ENCODE measurements at regions not wholly inside any gene's neighbourhood (a gene's known extent, or its start where the extent isn't known, plus 50 kb on each side); places are given as distances from the start of the nearest gene placed in this dataset.

DNA sequence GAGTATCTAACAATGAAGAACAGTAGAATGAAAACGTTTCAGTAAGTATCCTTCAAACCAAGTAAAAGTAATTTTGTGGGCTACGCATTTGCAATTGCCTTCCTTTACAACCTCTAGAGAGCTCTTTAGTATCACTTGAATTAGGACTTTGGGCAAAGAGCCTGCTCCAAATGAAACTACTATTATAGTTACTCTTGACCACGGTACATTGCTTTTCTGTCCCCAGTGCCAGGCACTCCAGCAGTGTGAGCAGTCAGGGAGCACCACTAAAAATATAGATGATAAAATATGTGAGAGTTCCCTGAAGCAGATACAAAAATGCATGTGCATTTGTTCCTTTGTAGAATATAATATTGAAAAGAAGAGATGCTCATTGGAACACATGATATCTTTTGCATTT is 450.1 kb upstream of the MANEA start:
- H3K4me3 ChIP-seq = no peak overlapping the region
- no peaks in the 10 kb centered on the region for H3K4me1 ChIP-seq
- H3K9me3 ChIP-seq = no peaks in the 10 kb centered on the region
- H3K27ac ChIP-seq = no peak overlapping the region
- TF ChIP-seq, protein P1, sequence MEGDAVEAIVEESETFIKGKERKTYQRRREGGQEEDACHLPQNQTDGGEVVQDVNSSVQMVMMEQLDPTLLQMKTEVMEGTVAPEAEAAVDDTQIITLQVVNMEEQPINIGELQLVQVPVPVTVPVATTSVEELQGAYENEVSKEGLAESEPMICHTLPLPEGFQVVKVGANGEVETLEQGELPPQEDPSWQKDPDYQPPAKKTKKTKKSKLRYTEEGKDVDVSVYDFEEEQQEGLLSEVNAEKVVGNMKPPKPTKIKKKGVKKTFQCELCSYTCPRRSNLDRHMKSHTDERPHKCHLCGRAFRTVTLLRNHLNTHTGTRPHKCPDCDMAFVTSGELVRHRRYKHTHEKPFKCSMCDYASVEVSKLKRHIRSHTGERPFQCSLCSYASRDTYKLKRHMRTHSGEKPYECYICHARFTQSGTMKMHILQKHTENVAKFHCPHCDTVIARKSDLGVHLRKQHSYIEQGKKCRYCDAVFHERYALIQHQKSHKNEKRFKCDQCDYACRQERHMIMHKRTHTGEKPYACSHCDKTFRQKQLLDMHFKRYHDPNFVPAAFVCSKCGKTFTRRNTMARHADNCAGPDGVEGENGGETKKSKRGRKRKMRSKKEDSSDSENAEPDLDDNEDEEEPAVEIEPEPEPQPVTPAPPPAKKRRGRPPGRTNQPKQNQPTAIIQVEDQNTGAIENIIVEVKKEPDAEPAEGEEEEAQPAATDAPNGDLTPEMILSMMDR (IDR thresholded peaks at IDR 0.05) = no peak
- DNase-seq (ENCODE audit: low spot score) = no peak
- no peaks in the 10 kb centered on the region for H3K27me3 ChIP-seq
- H3K36me3 ChIP-seq = no peaks in the 10 kb centered on the region

DNA sequence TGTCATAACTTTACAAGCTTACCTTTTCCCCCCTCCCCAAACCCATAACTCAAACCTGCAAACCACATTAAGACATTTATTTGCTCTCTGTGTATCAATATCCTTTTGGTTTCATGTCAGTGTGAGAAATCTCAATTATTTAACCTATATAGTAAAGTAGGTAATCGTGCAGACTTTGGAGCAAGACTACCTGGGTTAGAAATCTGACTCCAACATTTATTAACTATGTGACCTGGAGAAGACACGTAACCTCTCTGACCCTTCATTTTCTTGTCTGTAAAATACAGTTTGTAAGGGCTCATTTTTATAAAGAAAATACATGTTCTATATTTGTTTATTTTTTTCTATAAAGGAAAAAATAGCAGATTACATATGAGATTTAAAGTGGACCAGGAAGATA is 448.9 kb upstream of the MANEA start:
- Histone ChIP-seq H3K36me3 (no peaks in the 10 kb centered on the region), H3K4me1 (no peaks in the 10 kb centered on the region), H3K4me3 (no peak overlapping the region), H3K27ac (no peak overlapping the region), H3K27me3 (no peaks in the 10 kb centered on the region), H3K9me3 (no peaks in the 10 kb centered on the region)
- TF ChIP-seq, protein P1 (IDR thresholded peaks at IDR 0.05) = no peak
- DNase-seq (ENCODE audit: low spot score) = no peak

DNA sequence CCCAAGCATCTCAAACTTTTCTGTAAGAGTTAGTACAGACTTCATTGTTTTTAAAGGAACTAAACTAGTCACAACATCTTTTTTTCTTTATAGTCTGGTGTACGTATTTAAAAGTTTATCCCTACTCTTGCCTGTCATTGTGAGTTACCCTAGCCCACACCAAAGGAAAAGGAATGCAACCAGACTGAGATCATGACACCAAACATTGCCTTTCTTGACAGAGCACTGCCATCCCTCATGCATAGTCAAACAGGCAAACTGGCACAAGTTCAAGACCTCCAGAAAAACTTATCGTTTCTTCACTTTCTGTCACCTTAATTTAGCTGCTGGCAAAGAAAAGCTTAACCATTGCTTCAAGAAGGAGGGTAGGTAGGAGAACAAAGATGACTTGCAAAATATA is 448.4 kb upstream of the MANEA start:
- H3K4me3 ChIP-seq = no peak overlapping the region
- H3K27me3 ChIP-seq = no peaks in the 10 kb centered on the region
- no peaks in the 10 kb centered on the region for H3K4me1 ChIP-seq
- TF ChIP-seq, protein P1 (IDR thresholded peaks at IDR 0.05) = no peak
- H3K27ac ChIP-seq = no peak overlapping the region
- no peak for DNase-seq (ENCODE audit: low spot score)
- H3K9me3 ChIP-seq = no peaks in the 10 kb centered on the region
- H3K36me3 ChIP-seq = no peaks in the 10 kb centered on the region

DNA sequence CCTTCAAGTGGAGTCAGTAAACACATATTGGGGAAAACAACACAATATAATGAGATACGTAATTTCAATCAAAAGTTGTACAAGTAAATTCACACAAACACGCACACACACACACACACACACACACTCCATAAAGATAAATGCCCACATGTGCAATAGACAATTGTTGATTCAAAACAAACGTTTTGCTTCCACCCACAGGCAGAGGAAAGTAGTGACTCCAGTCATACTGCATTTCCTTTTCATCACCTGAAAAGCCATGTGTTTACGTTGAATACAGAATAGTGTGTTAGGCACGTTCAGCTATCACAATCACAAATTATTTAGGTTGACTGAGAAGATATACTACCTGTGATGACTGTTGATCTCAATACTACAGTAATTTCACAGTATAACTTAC is 443.8 kb upstream of the MANEA start:
- H3K4me1 ChIP-seq = no peaks in the 10 kb centered on the region
- H3K4me3 ChIP-seq = no peak overlapping the region
- TF ChIP-seq, protein P1 (IDR thresholded peaks at IDR 0.05) = no peak
- H3K36me3 ChIP-seq = no peaks in the 10 kb centered on the region
- DNase-seq (ENCODE audit: low spot score) = no peak
- H3K27ac ChIP-seq = no peak overlapping the region
- no peaks in the 10 kb centered on the region for H3K9me3 ChIP-seq
- no peaks in the 10 kb centered on the region for H3K27me3 ChIP-seq

DNA sequence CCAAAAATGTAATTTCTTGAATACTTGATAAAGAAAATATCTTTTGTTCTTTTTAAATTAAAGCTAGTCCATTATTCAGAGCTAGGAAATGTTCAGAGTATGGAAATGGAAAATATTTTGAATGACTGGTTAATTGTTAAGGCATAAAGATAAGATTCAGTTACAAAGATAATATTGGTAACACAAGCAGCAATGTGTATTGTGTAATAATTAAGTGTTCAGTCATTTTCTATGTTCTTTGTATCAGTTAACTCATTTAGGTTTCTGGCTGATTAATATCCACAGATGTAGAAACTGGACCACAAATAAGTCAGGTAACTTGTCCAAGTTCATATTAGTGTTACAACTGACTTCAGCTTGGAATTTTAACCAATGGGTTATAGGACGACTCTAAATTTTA is 442.2 kb upstream of the MANEA start:
- Histone ChIP-seq H3K9me3 (no peaks in the 10 kb centered on the region), H3K27ac (no peak overlapping the region), H3K36me3 (no peaks in the 10 kb centered on the region), H3K4me1 (no peaks in the 10 kb centered on the region), H3K4me3 (no peak overlapping the region), H3K27me3 (no peaks in the 10 kb centered on the region)
- TF ChIP-seq, protein P1 (IDR thresholded peaks at IDR 0.05) = no peak
- DNase-seq (ENCODE audit: low spot score) = no peak

DNA sequence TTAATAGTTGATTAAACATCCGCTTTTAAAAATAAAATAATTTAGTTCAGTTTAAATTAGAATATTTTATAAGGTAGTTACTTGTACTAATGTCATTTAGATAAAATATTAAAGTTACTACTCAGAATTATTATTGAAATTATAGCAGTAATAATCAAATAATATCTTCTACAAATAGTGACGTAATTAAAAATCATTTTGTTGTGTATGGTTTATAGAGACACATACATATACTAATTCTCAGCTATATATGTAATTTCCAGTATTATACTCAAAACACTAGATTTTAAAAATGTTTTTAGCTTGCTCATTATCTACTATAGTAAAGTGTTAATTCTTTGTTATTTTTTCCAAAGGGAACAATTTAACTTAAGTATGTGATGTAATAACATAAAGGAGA is 435.2 kb upstream of the MANEA start:
- no peak overlapping the region for H3K27ac ChIP-seq
- TF ChIP-seq, protein P1 (IDR thresholded peaks at IDR 0.05) = no peak
- H3K36me3 ChIP-seq = no peaks in the 10 kb centered on the region
- H3K27me3 ChIP-seq = no peaks in the 10 kb centered on the region
- no peak for DNase-seq (ENCODE audit: low spot score)
- no peaks in the 10 kb centered on the region for H3K4me1 ChIP-seq
- no peaks in the 10 kb centered on the region for H3K9me3 ChIP-seq
- H3K4me3 ChIP-seq = no peak overlapping the region
